GM19395 (cell line): ENCODE measurements at regions not wholly inside any gene's neighbourhood (a gene's known extent, or its start where the extent isn't known, plus 50 kb on each side); places are given as distances from the start of the nearest gene placed in this dataset.

Experiments
- ATAC-seq: cut with Tn5 transposase; IDR thresholded peaks from one replicate; pipeline ENCODE4 v1.9.1; 2021; ENCODE audit warnings: mild to moderate bottlenecking, moderate library complexity; ENCODE audit not compliant: unreplicated experiment

DNA sequence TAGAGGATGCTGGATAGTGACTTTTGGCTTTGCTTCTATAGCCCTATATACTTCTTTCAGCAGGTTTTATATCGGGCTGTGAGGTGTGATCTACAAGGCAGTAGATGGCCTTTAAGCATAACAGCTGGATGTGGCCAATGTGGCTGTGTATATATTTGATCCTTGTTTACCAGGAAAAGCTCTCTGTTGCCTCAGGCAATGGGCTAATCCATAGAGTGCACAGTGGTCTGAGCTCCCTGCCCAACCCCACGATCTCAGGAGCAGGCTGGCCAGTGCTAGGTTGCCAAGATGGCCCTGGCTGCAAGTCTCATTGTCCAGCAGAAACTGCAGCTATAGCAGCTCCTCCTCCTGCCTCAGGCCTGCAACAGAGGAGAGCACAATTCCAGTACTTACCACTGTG, 72.3 kb upstream of the SPHKAP start:
- ATAC-seq, result no peak

DNA sequence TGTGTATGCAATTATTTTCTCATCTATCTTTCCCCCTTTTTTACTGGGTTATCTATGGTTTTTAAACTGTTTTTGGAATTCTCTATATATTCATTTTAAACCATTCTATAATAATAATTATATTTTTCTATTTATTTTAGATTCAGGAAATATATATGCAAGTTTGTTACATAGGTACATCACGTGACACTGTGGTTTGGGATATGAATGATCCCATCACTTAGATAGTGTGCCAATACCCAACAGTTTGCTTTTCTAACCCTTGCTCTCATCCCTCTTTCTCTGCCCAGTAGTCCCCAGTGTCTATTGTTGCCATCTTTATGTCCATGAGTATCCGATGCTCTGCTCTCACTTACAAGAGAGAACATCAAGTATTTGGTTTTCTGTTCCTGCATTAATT, 65.8 kb upstream of the SPHKAP start:
- ATAC-seq, result no peak

DNA sequence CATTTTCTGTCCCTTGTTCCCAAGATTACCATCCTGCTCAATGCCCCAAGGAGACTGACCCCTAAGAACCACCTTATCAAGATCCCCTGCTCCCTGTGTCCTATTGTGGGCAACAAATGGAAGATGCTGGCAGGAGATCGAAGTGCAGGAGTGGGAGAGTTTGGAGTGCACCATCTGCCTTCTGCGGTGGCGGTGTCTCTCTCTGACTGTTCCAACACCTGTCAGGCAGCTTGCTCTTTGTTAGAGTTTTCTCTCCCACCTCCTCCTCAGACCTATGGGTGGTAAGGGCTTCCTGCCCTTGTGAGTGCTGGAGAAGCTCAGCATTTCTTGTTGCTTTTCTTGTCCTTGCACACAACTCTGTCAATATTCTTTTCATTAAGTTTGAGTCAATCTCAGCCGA, 64.1 kb upstream of the SPHKAP start:
- no peak for ATAC-seq

DNA sequence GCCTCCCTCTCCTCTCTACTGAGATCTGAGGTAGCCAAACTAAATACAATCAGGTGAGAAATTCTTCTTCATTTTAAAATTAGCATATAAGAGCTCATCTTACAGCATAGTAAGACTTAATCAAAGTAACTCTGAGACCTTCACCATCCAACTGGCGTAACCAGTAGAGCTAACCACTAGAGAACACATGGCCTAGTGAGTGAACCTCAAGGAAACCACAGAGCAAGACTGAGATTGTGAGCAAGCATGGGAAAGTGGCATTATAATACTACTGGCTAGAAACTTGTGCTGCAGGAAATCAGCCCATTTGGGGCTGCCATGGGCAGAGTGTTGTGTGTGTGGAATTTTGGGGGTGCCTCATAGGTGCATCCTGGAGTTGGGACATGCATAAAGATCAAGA, 61.1 kb upstream of the SPHKAP start:
- ATAC-seq, result no peak

DNA sequence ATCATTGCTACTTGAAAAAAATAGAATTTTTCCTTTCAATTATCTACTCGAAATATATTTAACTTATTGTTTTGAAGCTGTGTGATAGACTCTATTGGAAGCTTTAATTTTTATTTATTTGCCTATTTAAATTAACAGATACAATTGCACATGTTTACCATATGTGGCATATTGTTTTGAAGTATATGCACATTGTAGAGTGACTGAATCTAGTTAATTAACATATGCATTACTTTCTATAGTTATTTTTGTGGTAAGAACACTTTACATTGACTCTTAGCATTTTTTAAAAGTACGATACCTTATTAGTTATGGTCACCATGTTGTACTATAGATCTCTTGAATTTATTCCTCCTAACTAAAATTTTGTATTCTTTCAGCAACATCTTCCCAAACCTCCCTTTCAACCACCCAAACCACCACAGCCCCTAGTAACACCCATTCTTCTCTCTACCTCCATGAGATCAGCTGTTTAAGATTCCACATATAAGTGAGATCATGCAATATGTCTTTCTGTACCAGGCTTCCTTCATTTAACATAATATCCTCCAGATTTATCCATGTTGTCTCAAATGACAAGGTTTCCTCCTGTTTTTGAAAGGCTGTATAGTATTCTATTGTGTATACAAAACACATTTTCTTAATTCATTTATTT, 58.5 kb upstream of the SPHKAP start:
- ATAC-seq, result no peak

DNA sequence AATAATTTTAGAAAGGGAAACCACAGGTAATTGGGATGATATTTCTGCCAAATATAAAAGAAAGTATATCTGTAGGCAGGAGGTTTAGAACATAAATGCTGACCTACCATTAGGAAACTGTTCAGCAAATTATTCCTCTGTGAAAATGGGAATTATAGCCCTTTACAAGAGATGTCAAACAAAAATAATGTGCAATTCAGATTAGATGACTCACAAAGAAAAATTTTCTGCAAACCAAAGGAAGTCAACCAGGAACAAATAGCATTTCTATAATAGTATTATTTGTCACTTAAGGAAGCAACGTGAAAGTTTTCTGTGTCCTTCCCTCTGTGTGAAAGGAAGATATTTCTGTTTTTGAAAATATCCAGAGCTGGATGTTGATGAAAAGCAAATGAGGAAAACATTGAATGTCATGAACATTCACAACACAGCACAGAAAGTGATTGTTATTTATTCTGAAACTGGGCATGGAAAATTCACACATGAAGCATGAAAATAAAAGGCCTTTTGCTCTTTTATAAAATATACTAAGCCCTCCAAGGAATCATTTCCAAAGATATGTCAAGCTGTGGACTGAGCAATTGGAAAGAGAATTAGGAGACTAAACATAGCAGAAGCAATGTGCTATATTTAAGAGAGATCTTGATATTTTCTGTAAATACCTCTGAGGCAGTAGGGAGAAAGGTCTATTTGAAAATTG, 57.9 kb upstream of the SPHKAP start:
- ATAC-seq, result no peak
